IPS DF 4.7 (cell line): ENCODE measurements at regions not wholly inside any gene's neighbourhood (a gene's known extent, or its start where the extent isn't known, plus 50 kb on each side); places are given as distances from the start of the nearest gene placed in this dataset.

ENCODE experiments used
- DNase-seq: peaks from one replicate; pipeline ENCODE4 v3.0.0-alpha.2; 2013; ENCODE audit warnings: low spot score; ENCODE audit errors: extremely low read depth

- no peak for DNase-seq
Observed at GRCh38 chr20:41887500-41887899, 269.3 kb upstream of the CHD6 start.

GRCh38 chr20:41881466-41882046, 263.4 kb upstream of the CHD6 start:
- DNase-seq: no peak

GRCh38 chr20:41879123-41879522, 260.9 kb upstream of the CHD6 start:
- no peak for DNase-seq

GRCh38 chr20:41877911-41878310, 259.7 kb upstream of the CHD6 start:
- no peak for DNase-seq

GRCh38 chr20:41874658-41875057, 256.5 kb upstream of the CHD6 start:
- no peak for DNase-seq

GRCh38 chr20:41872930-41873329, 254.8 kb upstream of the CHD6 start:
- no peak for DNase-seq

GRCh38 chr20:41870869-41871462, 252.8 kb upstream of the CHD6 start:
- DNase-seq: no peak

GRCh38 chr20:41869261-41869660, 251.1 kb upstream of the CHD6 start:
- no peak for DNase-seq

GRCh38 chr20:41865938-41866337, 247.8 kb upstream of the CHD6 start:
- DNase-seq: no peak

GRCh38 chr20:41862476-41862875, 244.3 kb upstream of the CHD6 start:
- DNase-seq: no peak

- DNase-seq: no peak
Observed at GRCh38 chr20:41861772-41862422, 243.7 kb upstream of the CHD6 start.

GRCh38 chr20:41854765-41855164, 236.6 kb upstream of the CHD6 start:
- DNase-seq: no peak

- DNase-seq: no peak
Observed at GRCh38 chr20:41853806-41854205, 235.6 kb upstream of the CHD6 start.

GRCh38 chr20:41848180-41848579, 230.0 kb upstream of the CHD6 start:
- DNase-seq: no peak

- no peak for DNase-seq
Observed at GRCh38 chr20:41837669-41838224, 219.6 kb upstream of the CHD6 start.

- DNase-seq: no peak
Observed at GRCh38 chr20:41833739-41834138, 215.6 kb upstream of the CHD6 start.

- DNase-seq: no peak
Observed at GRCh38 chr20:41830702-41831101, 212.5 kb upstream of the CHD6 start.

- DNase-seq: no peak
Observed at GRCh38 chr20:41819436-41819835, 201.3 kb upstream of the CHD6 start.

GRCh38 chr20:41818991-41819390, 200.8 kb upstream of the CHD6 start:
- DNase-seq: no peak

- no peak for DNase-seq
Observed at GRCh38 chr20:41818369-41818768, 200.2 kb upstream of the CHD6 start.

GRCh38 chr20:41811456-41811855, 193.3 kb upstream of the CHD6 start:
- no peak for DNase-seq

- DNase-seq: no peak
Observed at GRCh38 chr20:41800040-41800439, 181.9 kb upstream of the CHD6 start.
